ENCODE measurements at regions not wholly inside any gene's neighbourhood (a gene's known extent, or its start where the extent isn't known, plus 50 kb on each side); places are given as distances from the start of the nearest gene placed in this dataset.

- no peak overlapping the region for H3K4me3 ChIP-seq (ENCODE audit: low read depth, low read length)
- no peak for TF ChIP-seq CTCF (IDR thresholded peaks at IDR 0.05; ENCODE audit: control insufficient read depth, extremely low read depth, insufficient read depth)
Observed at GRCh38 chr14:71499018-71499417, 433.2 kb upstream of the RGS6 start.

GRCh38 chr14:71507681-71508080 is 424.5 kb upstream of the RGS6 start:
- DNase-seq (ENCODE audit: low read depth) = no peak
- TF ChIP-seq CTCF (IDR thresholded peaks at IDR 0.05; ENCODE audit: control insufficient read depth, extremely low read depth, insufficient read depth) = no peak

More at GRCh38 chr14:71499018-71499417, 433.2 kb upstream of the RGS6 start:
- DNase-seq (ENCODE audit: low read depth) = no peak

GRCh38 chr14:71508901-71509300 is 423.3 kb upstream of the RGS6 start:
- DNase-seq (ENCODE audit: low read depth) = no peak
- no peak overlapping the region for H3K4me3 ChIP-seq (ENCODE audit: low read depth, low read length)
- TF ChIP-seq CTCF (IDR thresholded peaks at IDR 0.05; ENCODE audit: control insufficient read depth, extremely low read depth, insufficient read depth) = no peak

More at GRCh38 chr14:71507681-71508080, 424.5 kb upstream of the RGS6 start:
- no peak overlapping the region for H3K4me3 ChIP-seq (ENCODE audit: low read depth, low read length)

GRCh38 chr14:71511152-71511551 is 421.1 kb upstream of the RGS6 start:
- DNase-seq (ENCODE audit: low read depth) = no peak
- TF ChIP-seq CTCF (IDR thresholded peaks at IDR 0.05; ENCODE audit: control insufficient read depth, extremely low read depth, insufficient read depth) = no peak
- no peak overlapping the region for H3K4me3 ChIP-seq (ENCODE audit: low read depth, low read length)

- DNase-seq (ENCODE audit: low read depth) = no peak
- TF ChIP-seq CTCF (IDR thresholded peaks at IDR 0.05; ENCODE audit: control insufficient read depth, extremely low read depth, insufficient read depth) = no peak
- no peak overlapping the region for H3K4me3 ChIP-seq (ENCODE audit: low read depth, low read length)
Observed at GRCh38 chr14:71514941-71515919, 417.0 kb upstream of the RGS6 start.

GRCh38 chr14:71521238-71522135 is 410.7 kb upstream of the RGS6 start:
- no peak overlapping the region for H3K4me3 ChIP-seq (ENCODE audit: low read depth, low read length)
- no peak for TF ChIP-seq CTCF (IDR thresholded peaks at IDR 0.05; ENCODE audit: control insufficient read depth, extremely low read depth, insufficient read depth)
- peak; percentile 28 for DNase-seq (ENCODE audit: low read depth)

All from LNCaP clone FGC (cell line).